Central memory CD8-positive, alpha-beta T cell (primary cell): ENCODE measurements at regions not wholly inside any gene's neighbourhood (a gene's known extent, or its start where the extent isn't known, plus 50 kb on each side); places are given as distances from the start of the nearest gene placed in this dataset.
"Not testable (repeated sequence)": the region's sequence is repeated elsewhere in the genome, so short reads cannot be mapped to it uniquely, and the experiment has no call there.

Experiments
- ATAC-seq: fragments of 150-1000 bp; cut with Tn5 transposase; replicated peaks from 2 replicates; pipeline ENCODE4 v1.10.0; 2022; ENCODE audit warnings: mild to moderate bottlenecking, moderate FRiP score, moderate number of reproducible peaks; ENCODE audit not compliant: poor library complexity, severe bottlenecking; ENCODE audit errors: extremely low read depth
- DNase-seq, 2 donors: peaks; one replicate each; pipeline ENCODE4 v3.0.0; 2021; ENCODE audit warnings: low spot score in 2 of 2
- H3K27ac Mint-ChIP-seq: one replicate; pipeline ENCODE4 v1.8.0; 2022; ENCODE audit warnings: low read depth, mild to moderate bottlenecking, moderate library complexity, mixed read lengths
- H3K27me3 Mint-ChIP-seq: one replicate; pipeline ENCODE4 v1.8.0; 2022; ENCODE audit warnings: mixed read lengths
- H3K36me3 Mint-ChIP-seq: one replicate; pipeline ENCODE4 v1.8.0; 2022; ENCODE audit warnings: mild to moderate bottlenecking, moderate library complexity, mixed read lengths; ENCODE audit not compliant: insufficient read depth
- H3K4me1 Mint-ChIP-seq: one replicate; pipeline ENCODE4 v1.8.0; 2022; ENCODE audit warnings: mixed read lengths
- H3K4me3 Mint-ChIP-seq: one replicate; pipeline ENCODE4 v1.8.0; 2022; ENCODE audit warnings: mild to moderate bottlenecking, moderate library complexity, mixed read lengths
- H3K9me3 Mint-ChIP-seq: one replicate; pipeline ENCODE4 v1.8.0; 2022; ENCODE audit warnings: mixed read lengths

- no peak for ATAC-seq
- no peak overlapping the region for H3K27ac Mint-ChIP-seq
- no peaks in the 10 kb centered on the region for H3K9me3 Mint-ChIP-seq
- peaks cover 50% of the 10 kb centered on the region for H3K27me3 Mint-ChIP-seq
- no peaks in the 10 kb centered on the region for H3K36me3 Mint-ChIP-seq
- no peak for DNase-seq
- H3K4me1 Mint-ChIP-seq: no peaks in the 10 kb centered on the region
- no peak overlapping the region for H3K4me3 Mint-ChIP-seq
These were observed 72.0 kb downstream of the VCAM1 start for GRCh38 chr1:100791586-100791985.

DNA sequence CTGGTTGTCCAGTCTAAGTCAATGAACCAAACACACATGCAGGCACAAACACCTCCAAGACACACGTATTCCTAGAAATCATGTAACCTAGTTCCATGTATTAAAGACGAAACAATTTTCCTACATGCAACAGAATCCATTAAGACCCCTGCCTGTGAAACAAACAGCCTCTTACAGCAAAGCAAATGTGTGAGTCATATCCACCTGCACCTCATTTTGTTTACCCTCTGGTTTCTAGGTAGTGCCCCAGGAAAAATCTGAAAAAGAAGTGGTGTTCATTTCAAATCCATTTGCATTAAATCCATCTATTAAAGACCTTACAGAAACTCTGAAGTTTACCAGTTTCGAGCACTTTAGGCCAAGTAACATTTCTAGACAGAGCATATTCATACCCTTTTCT lies 74.1 kb downstream of the VCAM1 start:
- H3K4me1 Mint-ChIP-seq: no peaks in the 10 kb centered on the region
- no peak for DNase-seq
- H3K27me3 Mint-ChIP-seq: peaks cover 50% of the 10 kb centered on the region
- no peak overlapping the region for H3K27ac Mint-ChIP-seq
- H3K9me3 Mint-ChIP-seq: no peaks in the 10 kb centered on the region
- no peaks in the 10 kb centered on the region for H3K36me3 Mint-ChIP-seq
- ATAC-seq: no peak
- H3K4me3 Mint-ChIP-seq: no peak overlapping the region

DNA sequence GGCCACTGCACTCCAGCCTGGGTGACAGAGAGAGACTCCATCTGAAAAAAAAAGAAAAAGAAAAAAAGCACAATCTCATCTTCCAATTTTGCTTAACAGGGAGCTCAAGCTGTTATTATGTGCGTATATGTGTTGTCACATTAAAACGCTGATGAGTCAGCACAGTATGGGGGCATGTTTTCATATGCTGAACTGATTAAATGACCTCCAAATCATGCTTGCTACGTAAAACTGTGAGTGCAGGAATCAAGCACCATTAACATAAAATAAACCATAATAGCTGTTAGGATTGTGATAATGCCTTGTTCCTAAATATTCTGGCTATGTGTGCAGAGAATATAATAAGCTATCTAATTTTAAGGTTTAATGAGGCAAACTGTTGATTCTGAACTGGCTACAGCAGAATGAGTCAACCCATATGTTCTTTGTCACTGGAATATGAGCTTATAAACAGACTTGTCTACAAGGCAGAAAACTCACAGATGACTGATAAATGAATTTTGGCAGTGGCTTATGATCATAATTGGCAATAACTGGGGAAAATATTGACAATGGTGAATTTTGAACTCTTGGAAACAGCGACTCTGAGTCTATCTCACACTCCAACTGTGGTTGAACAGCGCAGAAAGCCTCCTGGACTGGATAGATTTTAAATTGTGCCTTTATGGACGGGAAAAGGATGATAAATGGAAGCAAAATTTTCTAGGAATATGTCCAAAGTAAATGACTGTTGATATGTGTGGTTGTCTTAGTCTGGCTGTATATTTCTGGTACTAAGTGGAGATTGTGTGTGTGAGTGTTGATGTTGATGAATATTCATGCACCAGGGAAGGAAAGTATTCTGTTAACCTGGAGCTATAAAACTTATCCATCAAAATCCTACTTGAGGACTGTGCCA lies 75.5 kb downstream of the VCAM1 start:
- Mint-ChIP-seq H3K4me1 (no peaks in the 10 kb centered on the region), H3K36me3 (no peaks in the 10 kb centered on the region)
- no peak for DNase-seq

DNA sequence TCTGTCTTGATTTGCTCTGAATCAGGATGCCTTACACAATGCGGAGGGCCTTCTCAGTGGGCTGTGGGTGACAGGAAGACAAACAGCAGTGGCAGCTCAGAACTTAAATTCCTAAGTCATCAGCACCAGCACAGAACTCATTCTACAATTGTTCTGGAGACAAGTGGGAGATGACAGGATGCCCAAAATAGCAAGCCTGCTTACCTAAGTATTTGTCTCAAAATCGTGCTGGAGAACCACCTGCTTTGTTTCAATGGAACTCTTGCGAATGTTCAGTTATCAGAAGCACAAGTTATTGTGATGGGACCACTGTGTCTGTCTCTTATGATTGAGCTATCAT lies 76.1 kb downstream of the VCAM1 start:
- ATAC-seq (no peak), DNase-seq (no peak)
- Mint-ChIP-seq H3K4me1 (no peaks in the 10 kb centered on the region), H3K27me3 (peaks cover 37% of the 10 kb centered on the region), H3K27ac (no peak overlapping the region), H3K36me3 (no peaks in the 10 kb centered on the region), H3K9me3 (no peaks in the 10 kb centered on the region), H3K4me3 (no peak overlapping the region)

More for the DNA sequence above, 75.5 kb downstream of the VCAM1 start:
- H3K9me3 Mint-ChIP-seq: no peaks in the 10 kb centered on the region
- no peak overlapping the region for H3K4me3 Mint-ChIP-seq
- H3K27me3 Mint-ChIP-seq: peaks cover 43% of the 10 kb centered on the region
- H3K27ac Mint-ChIP-seq: no peak overlapping the region
- ATAC-seq: no peak

DNA sequence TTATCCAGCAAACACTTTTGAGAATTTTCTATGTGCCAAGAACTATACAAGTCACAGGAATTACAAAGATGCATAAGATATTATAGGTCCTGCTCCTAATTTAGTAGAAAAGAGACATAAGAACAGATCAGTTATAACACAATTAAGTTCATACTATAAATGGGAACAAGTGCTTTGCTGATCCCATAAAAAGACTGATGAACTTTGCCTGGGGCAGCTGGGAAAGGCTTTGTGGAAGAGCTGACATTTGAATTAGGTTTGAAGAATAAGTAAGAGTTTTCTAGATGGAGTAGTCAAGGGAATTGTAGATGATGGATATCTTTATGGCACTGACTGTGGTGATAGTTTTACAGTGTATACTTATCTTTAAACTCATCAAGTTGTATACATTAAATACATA lies 76.5 kb downstream of the VCAM1 start:
- peaks cover 34% of the 10 kb centered on the region for H3K27me3 Mint-ChIP-seq
- no peaks in the 10 kb centered on the region for H3K9me3 Mint-ChIP-seq
- H3K4me1 Mint-ChIP-seq: no peaks in the 10 kb centered on the region
- DNase-seq: no peak
- no peak overlapping the region for H3K27ac Mint-ChIP-seq
- no peaks in the 10 kb centered on the region for H3K36me3 Mint-ChIP-seq
- no peak overlapping the region for H3K4me3 Mint-ChIP-seq
- ATAC-seq: no peak

DNA sequence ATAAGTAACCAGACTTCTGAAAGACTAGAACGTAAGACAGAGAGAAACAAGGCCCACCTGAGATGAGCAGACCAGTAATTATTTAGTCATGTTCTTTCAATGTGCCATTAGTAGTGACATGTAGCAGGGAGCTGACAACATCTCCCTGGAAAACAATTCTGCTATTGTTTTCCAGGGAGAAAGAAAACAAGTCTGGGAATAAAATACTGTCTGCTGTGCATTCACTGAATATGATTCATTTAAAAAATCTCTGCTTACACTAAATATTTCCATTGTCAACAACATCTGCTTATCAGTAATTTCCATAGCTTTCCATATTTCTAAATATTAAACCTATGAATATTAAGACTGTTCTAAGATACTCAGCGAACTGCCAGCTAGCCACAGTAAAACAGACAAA lies 80.0 kb downstream of the VCAM1 start:
- H3K36me3 Mint-ChIP-seq: no peaks in the 10 kb centered on the region

DNA sequence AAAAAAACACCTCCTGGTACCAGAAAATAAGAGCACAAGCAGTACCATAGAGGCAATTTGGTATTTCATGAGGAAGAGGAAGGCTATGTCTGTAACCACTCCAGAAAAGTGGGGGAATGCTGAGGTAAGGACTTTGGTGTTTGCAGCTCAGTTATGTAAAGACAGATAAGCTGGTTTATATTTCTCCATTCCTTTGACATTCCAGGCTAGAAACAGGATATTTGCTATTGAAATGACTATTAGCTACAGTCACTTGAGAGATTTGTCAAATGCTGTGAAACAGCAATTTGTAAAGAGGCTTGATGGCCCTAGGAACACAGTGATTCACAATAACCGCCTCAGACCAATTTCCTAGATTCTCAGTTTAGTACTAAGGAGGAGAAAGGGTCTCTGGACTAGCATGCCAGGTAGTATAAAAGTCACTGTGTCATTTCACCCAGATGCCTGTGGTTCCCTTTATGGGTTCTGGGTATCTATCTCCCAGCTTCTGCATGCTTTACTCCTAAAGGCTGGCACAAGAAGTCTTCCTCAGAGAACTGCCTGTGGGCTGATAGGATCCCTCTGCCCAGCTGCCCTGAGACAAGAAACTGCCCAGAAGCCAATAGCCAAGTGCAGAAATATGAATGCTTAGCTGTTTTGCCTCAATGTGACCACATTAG lies 80.5 kb downstream of the VCAM1 start:
- Mint-ChIP-seq H3K36me3 (no peaks in the 10 kb centered on the region), H3K4me3 (no peak overlapping the region), H3K4me1 (no peaks in the 10 kb centered on the region), H3K27me3 (peaks cover 33% of the 10 kb centered on the region), H3K27ac (no peak overlapping the region), H3K9me3 (peaks cover 6% of the 10 kb centered on the region)
- no peak for ATAC-seq
- no peak for DNase-seq

More for the DNA sequence above, 80.0 kb downstream of the VCAM1 start:
- Mint-ChIP-seq H3K4me1 (no peaks in the 10 kb centered on the region), H3K4me3 (no peak overlapping the region), H3K27ac (no peak overlapping the region), H3K27me3 (peaks cover 35% of the 10 kb centered on the region), H3K9me3 (peaks cover 6% of the 10 kb centered on the region)
- ATAC-seq (no peak), DNase-seq (no peak)

DNA sequence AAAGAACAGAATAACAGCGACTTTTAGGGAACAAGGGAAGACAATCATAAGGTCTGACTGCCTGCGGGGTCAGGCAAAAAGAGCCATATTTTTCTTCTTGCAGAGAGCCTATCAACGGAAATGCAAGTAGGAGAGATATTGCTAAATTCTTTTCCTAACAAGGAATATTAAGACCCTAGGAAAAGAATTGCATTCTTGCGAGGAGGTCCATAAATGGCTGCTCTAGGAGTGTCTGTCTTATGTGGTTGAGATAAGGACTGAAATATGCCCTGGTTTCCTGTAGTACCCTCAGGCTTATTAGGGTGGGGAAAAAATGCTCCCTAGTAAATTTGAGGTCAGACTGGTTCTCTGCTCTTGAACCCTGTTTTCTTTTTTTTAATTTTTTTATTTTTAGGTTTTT lies 81.7 kb downstream of the VCAM1 start:
- H3K27ac Mint-ChIP-seq, ATAC-seq, H3K36me3 Mint-ChIP-seq, H3K9me3 Mint-ChIP-seq, H3K4me1 Mint-ChIP-seq, DNase-seq, H3K4me3 Mint-ChIP-seq: not testable (repeated sequence)
- H3K27me3 Mint-ChIP-seq: peaks cover 22% of the 10 kb centered on the region

DNA sequence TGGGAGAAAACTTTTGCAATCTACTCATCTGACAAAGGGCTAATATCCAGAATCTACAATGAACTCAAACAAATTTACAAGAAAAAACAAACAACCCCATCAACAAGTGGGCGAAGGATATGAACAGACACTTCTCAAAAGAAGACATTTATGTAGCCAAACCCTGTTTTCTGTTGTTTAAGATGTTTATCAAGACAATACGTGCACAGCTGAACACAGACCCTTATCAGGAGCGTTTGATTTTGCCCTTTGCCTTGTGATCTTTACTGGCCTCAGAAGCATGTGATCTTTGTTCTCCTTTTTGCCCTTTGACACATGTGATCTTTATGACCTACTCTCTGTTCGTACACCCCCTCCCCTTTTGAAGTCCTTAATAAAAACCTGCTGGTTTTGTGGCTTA lies 83.7 kb downstream of the VCAM1 start:
- not testable (repeated sequence) for H3K9me3 Mint-ChIP-seq, H3K36me3 Mint-ChIP-seq, DNase-seq, H3K4me3 Mint-ChIP-seq, H3K27ac Mint-ChIP-seq, H3K4me1 Mint-ChIP-seq, ATAC-seq
- H3K27me3 Mint-ChIP-seq: peaks cover 20% of the 10 kb centered on the region

GRCh38 chr1:100806601-100807000 lies 87.1 kb downstream of the VCAM1 start:
- Mint-ChIP-seq H3K4me1 (no peaks in the 10 kb centered on the region), H3K27me3 (peaks cover 27% of the 10 kb centered on the region), H3K36me3 (no peaks in the 10 kb centered on the region), H3K27ac (no peak overlapping the region), H3K4me3 (no peak overlapping the region), H3K9me3 (peaks cover 6% of the 10 kb centered on the region)
- ATAC-seq (no peak), DNase-seq (no peak)

DNA sequence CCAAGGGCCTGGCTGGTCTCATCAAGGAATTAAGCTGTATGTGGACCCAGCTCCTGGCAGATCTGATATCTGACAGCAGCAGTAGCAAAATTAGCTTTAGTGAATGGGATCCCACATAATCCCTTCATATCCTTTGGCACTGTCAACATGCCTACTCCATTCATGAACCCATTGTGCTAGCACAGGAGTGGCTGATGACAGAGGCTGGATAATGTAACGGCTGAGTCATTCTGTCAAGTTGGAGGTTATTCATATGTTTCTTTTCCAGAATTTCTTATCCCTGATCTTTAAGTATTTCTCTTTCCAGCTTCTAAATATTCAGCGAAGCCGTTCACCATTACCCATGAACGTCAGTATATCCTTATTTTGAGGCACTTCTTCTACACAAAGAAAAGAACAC lies 84.3 kb downstream of the EXTL2 start:
- Mint-ChIP-seq H3K36me3 (no peaks in the 10 kb centered on the region), H3K4me3 (no peak overlapping the region), H3K9me3 (no peaks in the 10 kb centered on the region), H3K4me1 (peaks cover 13% of the 10 kb centered on the region), H3K27me3 (peaks cover 37% of the 10 kb centered on the region), H3K27ac (no peak overlapping the region)
- DNase-seq (no peak), ATAC-seq (no peak)

GRCh38 chr1:100811808-100812207 lies 82.8 kb downstream of the EXTL2 start:
- Mint-ChIP-seq H3K4me3 (no peak overlapping the region), H3K4me1 (peaks cover 13% of the 10 kb centered on the region), H3K27ac (no peak overlapping the region), H3K36me3 (no peaks in the 10 kb centered on the region), H3K27me3 (peaks cover 46% of the 10 kb centered on the region), H3K9me3 (no peaks in the 10 kb centered on the region)
- ATAC-seq (no peak), DNase-seq (no peak)

DNA sequence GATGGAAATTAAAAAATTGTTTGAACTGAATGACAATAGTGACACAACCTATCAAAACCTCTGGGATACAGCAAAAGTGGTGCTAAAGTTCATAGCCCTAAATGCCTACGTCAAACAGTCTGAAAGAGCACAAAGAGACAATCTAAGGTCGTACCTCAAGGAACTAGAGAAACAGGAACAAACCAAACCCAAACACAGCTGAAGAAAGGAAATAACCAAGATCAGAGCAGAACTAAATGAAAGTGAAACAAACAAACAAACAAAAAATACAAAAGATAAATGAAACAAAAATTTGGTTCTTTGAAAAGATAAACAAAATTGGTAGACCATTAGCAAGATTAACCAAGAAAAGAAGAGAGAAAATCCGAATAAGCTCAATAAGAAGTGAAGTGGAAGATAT lies 79.7 kb downstream of the EXTL2 start:
- Mint-ChIP-seq H3K4me3 (peak overlapping the region; percentile 40), H3K27ac (peak overlapping the region; percentile 52), H3K27me3 (peaks cover 46% of the 10 kb centered on the region), H3K4me1 (peaks cover 13% of the 10 kb centered on the region)
- DNase-seq, ATAC-seq, H3K9me3 Mint-ChIP-seq, H3K36me3 Mint-ChIP-seq: not testable (repeated sequence)
